ENCODE measurements at regions not wholly inside any gene's neighbourhood (a gene's known extent, or its start where the extent isn't known, plus 50 kb on each side); places are given as distances from the start of the nearest gene placed in this dataset.

GRCh38 chr6:33949877-33950435, 146.2 kb upstream of the MLN start:
- no peak for DNase-seq (ENCODE audit: low read depth)
- no peak overlapping the region for H3K4me3 ChIP-seq (ENCODE audit: low read depth, low read length)
- TF ChIP-seq CTCF (IDR thresholded peaks at IDR 0.05; ENCODE audit: low read depth, low read length) (no peak), POLR2A (IDR thresholded peaks at IDR 0.05; ENCODE audit: extremely low read depth, insufficient read length) (no peak)

- TF ChIP-seq MAX (IDR thresholded peaks at IDR 0.05; ENCODE audit: low read depth, low read length) (no peak), MYC (IDR thresholded peaks at IDR 0.05; ENCODE audit: low read depth, low read length) (no peak), CTCF (IDR thresholded peaks at IDR 0.05; ENCODE audit: low read depth, low read length) (no peak), POLR2A (IDR thresholded peaks at IDR 0.05; ENCODE audit: extremely low read depth, insufficient read length) (no peak)
- no peak overlapping the region for H3K4me3 ChIP-seq (ENCODE audit: low read depth, low read length)
- DNase-seq (ENCODE audit: low read depth) = no peak
Observed at GRCh38 chr6:33949111-33949510, 145.3 kb upstream of the MLN start.

GRCh38 chr6:33947916-33948594, 144.3 kb upstream of the MLN start:
- DNase-seq (ENCODE audit: low read depth) = no peak
- no peak overlapping the region for H3K4me3 ChIP-seq (ENCODE audit: low read depth, low read length)
- TF ChIP-seq POLR2A (IDR thresholded peaks at IDR 0.05; ENCODE audit: extremely low read depth, insufficient read length) (no peak), CTCF (IDR thresholded peaks at IDR 0.05; ENCODE audit: low read depth, low read length) (no peak), MYC (IDR thresholded peaks at IDR 0.05; ENCODE audit: low read depth, low read length) (no peak), MAX (IDR thresholded peaks at IDR 0.05; ENCODE audit: low read depth, low read length) (no peak)

GRCh38 chr6:33947047-33947446, 143.2 kb upstream of the MLN start:
- H3K4me3 ChIP-seq (ENCODE audit: low read depth, low read length) = no peak overlapping the region
- no peak for DNase-seq (ENCODE audit: low read depth)
- TF ChIP-seq MAX (IDR thresholded peaks at IDR 0.05; ENCODE audit: low read depth, low read length) = no peak
- no peak for TF ChIP-seq MYC (IDR thresholded peaks at IDR 0.05; ENCODE audit: low read depth, low read length)
- TF ChIP-seq POLR2A (IDR thresholded peaks at IDR 0.05; ENCODE audit: extremely low read depth, insufficient read length) = no peak
- no peak for TF ChIP-seq CTCF (IDR thresholded peaks at IDR 0.05; ENCODE audit: low read depth, low read length)

GRCh38 chr6:33945931-33946330, 142.1 kb upstream of the MLN start:
- TF ChIP-seq POLR2A (IDR thresholded peaks at IDR 0.05; ENCODE audit: extremely low read depth, insufficient read length) = no peak
- TF ChIP-seq CTCF (IDR thresholded peaks at IDR 0.05; ENCODE audit: low read depth, low read length) = no peak
- TF ChIP-seq MAX (IDR thresholded peaks at IDR 0.05; ENCODE audit: low read depth, low read length) = no peak
- TF ChIP-seq MYC (IDR thresholded peaks at IDR 0.05; ENCODE audit: low read depth, low read length) = no peak
- DNase-seq (ENCODE audit: low read depth) = no peak
- no peak overlapping the region for H3K4me3 ChIP-seq (ENCODE audit: low read depth, low read length)

Measured in NB4 (cell line).